GM19238 (cell line): ENCODE measurements at regions not wholly inside any gene's neighbourhood (a gene's known extent, or its start where the extent isn't known, plus 50 kb on each side); places are given as distances from the start of the nearest gene placed in this dataset.
"Not testable (repeated sequence)": the region's sequence is repeated elsewhere in the genome, so short reads cannot be mapped to it uniquely, and the experiment has no call there.

Experiments used
- DNase-seq: peaks from one replicate; pipeline ENCODE4 v3.0.0; 2011; ENCODE audit warnings: low spot score; ENCODE audit not compliant: insufficient read length

DNA sequence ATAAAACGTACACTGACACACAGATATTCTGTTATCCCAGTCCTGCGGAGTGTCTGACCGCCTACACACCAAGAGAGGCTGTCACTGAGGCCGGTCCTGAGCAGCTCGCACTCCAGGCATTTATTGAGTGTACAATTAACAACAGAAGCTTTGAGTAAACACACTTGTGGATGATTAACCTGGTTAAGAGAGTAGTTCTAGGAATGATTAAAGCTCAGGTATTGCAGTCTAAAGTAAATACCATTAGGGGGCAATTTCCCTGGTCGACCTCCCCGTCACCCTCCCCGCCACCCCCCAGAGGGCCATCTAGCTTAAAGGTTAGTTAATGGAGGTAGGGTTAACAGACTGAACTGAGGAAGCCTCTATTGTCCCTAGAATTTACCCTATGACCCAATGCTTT lies 1278.5 kb downstream of the NSUN3 start:
- DNase-seq, result no peak

DNA sequence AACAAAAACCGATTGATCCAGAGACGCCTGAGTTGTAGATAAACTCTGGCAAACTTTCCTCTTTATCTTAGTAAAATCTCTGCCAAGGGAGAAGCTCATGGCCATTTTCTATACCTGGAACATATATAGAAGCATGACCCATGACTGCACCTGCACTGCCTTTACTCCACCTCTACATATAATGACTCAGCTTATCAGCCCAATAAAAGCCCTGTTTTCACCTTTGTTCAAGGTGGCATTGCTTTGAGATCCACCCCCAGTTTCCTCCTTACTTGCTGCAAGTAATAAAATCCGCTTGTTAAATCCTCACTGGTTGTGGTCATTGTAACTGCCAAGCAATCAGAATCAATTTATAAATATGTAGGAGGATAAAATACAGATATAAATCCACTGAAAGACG lies 1280.4 kb downstream of the NSUN3 start:
- DNase-seq, result no peak

DNA sequence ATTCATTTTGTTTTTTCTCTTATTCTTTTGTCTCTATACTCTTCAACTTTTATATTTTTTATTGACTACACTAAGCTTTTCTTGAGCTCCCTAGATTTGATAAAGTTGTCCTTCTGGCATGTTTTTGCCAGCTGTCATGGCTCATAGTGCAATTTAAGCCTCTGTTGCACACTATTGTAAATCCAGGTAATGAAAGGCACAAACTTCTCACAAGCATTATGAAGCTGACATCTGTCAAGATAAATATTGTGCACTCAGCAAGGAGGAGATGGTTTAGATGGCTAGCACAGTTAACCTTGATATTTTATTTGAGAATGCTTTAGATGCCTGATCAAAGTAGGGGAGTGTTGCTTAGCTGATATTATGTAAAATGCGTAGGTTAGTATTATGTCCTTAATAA lies 1280.9 kb downstream of the NSUN3 start:
- no peak for DNase-seq

DNA sequence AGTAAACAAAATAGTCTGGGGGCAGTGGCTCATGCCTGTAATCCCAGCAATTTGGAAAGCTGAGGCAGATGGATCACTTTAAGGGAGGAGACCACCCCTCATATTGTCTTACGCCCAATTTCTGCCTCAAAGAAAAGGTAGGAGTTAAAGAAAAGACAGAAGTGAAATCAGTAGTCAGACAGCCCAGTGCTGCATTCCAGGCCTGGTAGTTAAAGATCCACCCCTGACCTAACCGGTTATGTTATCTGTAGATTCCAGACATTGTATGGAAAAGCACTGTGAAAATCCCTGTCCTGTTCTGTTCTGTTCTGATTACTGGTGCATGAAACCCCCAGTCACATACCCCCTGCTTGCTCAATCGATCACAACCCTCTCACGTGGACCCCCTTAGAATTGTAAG lies 1285.1 kb downstream of the NSUN3 start:
- DNase-seq, result not testable (repeated sequence)

DNA sequence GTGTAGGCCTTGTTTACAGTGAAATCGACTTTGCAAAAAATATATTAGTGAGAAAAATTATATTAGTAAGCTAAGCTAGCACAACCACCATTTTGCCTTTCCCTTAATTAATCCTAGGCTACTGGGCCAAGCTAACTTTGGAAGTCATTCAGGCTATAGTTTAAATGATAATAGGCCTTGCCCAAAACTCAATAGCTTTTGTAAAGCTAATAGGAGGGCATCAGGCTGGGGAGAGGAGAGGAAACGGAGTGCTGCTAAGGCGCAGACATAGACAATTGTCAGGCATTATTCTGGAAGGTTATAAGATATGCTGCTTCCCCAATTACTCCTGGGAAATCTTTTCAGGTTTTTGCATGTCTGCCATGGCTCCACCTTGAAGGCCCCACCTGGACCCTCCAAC lies 1286.0 kb downstream of the NSUN3 start:
- DNase-seq, result no peak

DNA sequence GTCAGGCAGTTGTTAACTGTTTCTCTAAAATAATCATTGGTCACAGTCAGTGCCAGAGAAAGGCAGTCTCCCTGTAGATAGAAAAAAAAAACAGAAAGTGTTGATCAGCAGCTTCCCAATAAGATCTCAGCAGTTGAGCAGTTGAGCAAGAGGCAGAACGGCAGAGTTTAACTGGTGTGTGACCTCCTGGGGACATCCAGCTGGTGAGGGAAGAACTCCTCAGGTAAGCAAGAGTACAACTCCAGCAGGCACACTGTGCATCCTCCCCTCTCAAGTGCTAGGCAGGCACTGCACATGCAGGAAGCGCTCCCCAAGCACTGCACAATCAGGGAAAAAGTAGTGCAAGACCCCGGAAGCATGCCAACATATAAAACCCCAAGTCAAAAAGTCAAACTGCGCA lies 1287.2 kb downstream of the NSUN3 start:
- DNase-seq, result no peak

DNA sequence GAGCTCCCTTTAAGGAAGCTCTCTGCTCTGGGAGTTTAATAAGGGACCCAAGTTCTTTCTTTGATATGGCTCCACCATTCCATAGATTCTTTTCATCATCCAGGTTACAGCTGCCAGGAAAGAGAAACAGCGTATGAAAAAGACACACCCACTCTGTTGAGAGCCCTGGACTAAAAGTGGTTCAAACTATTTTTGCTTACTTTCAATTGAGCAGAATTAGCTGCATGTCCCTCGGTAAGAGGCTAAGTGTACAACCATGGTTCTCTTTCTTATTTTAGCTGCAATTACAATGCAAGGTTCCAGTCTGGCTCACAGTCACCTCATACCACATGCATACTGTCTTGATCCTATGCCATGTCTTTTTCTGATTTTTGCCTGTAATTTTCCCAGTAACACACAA lies 1288.3 kb downstream of the NSUN3 start:
- DNase-seq, result no peak

DNA sequence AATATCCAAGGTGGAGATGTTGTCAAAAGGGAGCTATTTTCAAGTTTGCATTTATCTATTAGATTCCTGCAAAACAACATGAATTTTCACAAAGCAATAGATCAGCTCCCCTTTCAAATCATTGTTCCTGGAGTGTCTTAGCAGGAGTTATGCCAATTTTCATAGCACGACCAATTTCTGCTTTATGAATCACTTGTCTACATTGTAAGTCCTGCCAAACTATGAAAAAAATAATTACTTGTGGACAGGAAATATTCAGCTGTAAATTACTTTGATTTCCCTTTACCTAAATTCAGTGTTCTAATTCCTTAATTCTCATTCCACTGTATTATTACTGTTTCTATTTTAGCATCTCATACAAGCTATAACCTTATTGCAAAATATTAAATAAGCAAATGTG lies 1289.6 kb downstream of the NSUN3 start:
- no peak for DNase-seq

DNA sequence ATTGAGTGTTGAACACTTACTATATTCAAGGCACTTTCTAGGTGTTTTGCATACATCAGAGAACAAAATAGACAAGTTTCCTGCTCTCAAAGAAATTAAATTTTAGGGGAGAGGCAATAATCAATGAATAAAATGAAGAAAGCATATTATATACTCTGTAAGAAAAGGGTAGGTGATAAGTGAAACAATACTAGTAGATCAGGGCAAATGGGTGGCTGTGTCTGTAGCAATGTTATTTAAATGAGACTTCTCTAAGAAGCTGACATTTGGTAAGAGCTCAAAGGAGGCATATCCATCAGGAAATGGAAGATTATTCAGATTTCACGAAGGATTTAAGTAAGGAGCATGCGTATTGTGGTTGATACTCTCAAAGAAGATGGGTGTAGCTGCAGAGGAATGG lies 1291.6 kb downstream of the NSUN3 start:
- no peak for DNase-seq

DNA sequence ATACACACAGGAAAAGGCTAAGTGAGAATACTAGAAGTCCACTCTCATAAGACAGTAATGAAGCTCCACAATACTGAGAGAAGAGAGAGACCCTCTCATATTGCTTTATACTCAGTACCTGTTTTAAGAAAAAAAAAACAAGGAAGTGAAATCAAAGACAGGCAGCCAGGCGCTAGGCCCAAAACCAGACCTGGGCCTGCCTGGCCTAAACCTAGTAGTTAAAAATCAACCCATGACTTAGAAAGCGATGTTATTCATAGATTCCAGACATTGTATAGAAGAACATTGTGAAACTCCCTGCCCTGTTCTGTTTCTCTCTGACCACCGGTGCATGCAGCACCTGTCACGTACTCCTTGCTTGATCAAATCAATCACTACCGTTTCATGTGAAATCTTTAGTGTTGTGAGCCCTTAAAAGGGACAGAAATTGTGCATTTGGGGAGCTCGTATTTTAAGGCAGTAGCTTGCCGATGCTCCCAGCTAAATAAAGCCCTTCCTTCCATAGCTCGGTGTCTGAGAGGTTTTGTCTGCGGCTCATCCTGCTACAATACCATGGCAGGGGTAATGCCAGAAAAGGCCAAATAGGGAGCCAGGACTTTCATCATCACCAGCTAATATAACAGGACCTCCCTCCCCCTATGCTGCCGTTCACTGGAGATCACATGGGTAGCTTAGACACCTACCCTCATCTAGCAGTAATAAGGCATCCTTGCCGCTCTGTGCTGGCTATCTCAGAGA lies 1294.1 kb downstream of the NSUN3 start:
- no peak for DNase-seq

DNA sequence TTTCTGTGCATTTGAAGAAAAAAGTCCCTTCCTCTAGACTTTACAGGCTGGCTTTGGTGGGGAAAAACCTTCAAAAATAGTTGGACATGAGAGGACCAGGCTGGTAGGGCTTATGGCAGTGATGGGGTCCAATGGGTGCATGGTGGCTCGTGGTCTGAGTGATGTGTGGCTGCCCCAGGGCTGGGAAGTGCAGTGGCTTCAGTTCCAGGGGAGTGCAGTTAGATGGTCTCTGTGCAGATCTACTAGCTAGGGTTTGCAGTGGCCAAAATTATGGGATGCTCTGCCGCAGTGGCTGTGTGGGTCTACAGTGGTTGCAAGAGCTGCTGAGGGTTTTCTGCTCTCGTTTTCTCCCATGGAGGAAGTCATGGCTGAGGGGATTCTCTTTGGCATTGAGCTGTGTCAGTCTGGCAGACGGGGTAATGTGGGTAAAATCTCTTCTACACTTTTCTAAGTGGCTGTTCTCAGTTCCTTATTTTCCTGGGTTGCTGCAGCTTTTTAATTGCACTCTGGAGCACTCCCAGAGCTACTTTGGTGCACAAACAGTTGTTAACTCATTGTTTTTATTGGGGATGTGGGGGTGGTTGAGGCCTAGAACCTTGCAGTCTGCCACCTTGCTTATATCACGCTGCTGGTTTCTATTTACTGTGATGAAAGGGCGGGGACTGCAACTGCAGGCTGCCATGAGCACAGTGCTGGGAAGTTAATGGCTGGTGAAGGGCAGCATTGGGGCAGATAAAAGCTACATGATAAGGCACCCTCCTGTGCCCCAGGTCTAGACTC lies 1324.6 kb downstream of the NSUN3 start:
- no peak for DNase-seq

DNA sequence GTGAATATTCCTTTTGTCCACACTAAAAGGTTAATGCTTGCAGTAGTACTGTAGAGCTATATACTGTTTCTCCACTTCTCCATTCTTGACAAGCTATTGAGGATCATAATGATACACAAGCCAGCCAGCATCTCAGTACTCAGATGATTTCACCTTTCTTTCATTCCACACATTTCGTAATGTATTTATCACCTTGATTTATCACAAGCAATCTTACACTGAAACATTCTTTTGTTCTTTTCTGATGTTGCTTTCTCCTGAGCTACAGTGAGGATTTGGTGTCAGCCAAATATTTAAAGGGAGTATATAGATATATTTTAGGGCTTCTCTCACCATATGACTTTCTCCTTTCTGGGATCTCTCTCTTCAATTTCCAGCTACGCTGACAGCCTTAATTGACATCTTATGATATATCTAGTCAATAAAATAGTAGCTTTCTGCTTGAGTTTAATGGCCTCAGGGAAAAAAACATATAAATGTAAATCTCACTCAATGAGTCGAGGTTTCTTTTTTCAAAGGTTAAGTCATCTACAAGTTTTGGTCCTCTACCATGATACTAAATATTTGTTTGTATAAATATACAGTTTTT lies 1327.0 kb downstream of the NSUN3 start:
- no peak for DNase-seq

DNA sequence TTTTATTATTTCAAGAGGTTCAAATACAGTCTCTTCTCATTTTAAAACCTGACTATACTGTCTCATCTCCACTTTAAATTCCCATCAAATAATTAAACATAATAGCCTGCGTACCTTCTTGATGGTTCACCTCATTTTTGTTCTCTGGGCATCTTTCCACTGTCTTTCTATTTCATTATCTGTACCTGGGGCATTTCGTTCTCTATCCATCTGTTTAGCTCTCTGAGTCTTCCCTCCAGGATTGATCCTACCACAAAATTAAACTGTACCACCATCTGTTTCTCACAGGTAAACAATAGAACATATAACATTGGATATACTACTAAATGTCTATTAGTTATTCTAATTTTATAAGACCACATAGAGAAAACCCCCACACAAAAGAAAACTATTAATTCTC lies 1331.4 kb downstream of the NSUN3 start:
- DNase-seq, result no peak

DNA sequence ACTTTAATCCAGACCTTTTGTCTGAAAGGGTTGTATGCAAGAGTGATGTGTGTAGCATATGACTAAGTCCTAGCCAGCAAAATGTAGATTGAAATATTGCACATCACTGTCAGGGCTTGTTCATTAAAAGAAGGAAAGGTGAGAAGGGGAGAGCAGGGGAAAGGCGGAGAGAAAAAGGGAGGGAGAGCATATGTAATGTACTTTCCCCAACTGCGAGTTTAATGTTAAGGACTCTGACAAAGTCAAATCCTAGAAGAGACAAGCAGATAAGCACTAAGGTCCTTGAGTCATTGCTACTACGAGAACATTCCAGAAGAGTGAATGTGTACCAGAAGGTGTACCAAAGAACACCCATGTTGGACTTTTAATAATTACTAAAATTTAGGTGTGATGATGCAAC lies 1336.7 kb downstream of the NSUN3 start:
- DNase-seq, result no peak

DNA sequence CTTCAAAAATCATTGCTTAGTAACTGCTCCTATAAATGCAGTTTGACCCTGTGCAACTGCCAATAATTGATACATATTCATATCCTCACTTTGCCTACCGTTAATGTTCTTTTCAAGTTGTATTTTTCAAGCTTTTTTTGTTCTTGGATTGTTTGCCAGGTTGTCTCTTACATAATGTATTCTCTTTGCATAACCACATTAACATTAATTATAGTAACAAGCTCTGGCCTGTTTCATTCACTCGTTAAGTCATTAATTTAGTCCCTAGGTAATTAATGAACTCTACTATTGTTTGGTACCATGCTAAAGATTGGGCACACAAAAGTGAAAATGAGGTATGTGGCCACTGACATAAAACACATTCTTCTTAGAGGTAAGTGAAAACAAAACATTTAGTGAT lies 1338.8 kb downstream of the NSUN3 start:
- no peak for DNase-seq

DNA sequence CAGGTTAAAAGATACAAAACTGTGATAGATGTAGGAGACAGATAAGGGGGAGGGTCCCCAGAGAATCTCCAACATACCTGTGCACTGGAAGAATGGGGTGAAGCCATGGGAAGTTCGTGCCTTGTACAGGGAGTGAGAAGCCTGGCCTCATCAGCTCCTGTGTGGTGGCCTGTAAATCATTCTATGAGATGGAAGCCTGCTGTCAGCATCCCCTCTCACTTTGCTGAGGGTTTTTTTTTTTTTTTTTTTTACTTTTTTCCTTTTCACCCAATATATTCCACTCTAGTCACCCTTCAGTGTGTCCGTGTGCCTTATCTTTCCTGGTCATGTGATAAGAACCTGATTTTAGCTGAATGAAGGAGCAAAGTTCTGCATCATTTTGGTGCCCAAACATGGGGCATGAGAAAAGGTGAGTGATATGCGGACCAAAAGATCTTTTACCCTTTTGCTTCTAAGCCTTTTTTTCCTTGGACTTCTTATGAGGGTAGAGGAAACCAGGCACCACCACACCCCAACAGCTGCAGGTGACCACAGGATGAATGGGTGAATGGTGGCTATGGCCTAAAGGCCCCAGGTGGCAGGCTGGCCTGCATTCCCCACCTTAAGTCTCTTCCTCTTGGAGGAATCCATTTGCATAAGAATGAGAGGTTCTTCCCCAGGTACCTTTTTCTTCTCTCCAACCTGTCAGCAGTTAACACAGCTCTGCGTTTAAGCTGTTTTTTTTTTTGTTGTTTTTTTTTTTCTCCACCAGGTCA lies 1345.0 kb downstream of the NSUN3 start:
- DNase-seq, result no peak

DNA sequence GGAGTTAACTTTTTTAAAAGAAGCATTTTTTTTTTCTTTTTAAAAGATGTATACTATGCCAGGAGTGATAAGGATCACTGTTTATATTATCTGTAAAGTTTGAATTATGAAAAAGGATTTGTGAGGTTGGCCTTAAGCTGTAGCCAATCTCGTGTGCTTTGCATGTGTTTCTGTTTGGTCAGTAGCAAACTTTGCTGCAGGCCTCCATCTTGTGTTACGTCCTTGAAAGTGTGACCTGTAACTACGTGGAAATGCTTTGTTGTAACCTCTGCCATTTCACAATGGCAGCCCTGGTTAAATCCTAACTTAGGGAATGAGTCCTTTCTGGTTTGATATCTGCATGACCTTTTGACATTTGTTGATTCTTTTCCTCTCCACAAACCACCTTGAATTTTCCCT lies 1345.6 kb downstream of the NSUN3 start:
- DNase-seq, result no peak

DNA sequence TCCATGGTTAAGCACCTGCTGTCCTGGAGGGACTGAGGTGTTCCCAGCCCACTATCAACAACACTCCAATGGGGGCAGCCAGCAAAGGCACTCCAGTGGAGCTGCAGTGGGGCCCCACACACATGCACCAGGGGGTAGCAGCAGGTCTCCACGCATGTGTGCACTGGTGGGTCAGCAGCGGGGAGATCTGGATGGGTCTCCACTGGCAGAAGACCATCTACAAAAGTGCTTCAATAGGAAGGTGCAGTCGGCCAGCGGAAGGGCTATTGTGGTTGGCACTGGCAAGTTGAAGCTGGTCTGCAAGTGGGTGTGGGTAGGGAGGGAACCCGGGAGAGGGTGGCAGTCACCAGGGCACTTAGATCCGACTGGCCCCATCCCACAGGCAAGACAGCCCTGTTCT lies 1355.4 kb downstream of the NSUN3 start:
- no peak for DNase-seq

DNA sequence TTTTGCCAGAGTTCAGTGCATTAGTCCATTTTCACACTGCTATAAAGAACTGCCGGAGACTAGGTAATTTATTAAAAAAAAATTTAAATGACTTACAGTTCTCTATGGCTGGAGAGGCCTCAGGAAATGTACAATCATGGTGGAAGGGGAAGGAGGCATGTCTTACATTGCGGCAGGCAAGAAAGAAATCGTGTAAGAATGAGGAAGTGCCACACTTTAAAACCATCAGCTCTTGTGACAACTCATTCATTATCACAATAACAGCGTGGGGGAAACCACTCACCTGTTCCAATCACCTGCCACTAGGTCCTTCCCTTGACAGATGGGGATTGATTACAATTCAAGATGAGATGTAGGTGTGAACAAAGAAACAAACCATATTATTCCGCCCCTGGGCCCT lies 1361.4 kb downstream of the NSUN3 start:
- DNase-seq, result no peak

DNA sequence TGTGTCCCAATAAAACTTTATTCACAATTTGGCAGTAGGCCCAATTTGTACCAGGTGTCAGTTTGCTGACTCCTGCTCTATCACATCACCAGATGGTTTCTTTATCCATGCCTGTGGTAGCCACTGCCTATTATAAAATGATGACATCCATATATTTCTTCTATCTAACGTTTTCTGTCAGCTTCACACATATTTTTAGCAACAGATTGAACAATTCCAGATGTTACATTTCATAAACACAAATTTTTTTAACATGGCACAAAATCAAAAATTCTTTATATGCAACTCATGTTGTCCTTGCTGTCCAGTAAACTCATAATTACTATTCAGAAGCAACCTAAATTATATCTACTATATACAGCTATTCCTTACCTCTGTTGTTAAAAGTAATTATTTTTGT lies 1371.6 kb downstream of the NSUN3 start:
- no peak for DNase-seq

DNA sequence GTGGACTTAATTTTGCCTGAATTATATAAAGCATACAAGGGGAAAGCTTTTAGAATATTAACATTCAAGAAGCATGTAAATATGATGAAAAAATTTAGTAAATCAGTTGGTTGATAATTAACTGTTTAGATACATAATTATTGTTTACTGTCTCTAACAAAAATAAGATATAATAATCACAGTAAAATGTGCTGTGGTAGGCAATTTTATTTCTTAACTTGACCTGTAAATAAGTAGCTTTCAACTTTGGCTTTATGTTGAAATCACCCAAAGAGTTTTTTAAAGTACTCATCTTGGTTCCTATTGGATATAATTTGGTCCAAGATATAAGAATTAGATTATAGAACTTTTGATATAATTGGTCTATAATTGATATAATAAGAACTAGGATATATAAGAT lies 1374.5 kb downstream of the NSUN3 start:
- DNase-seq, result no peak

DNA sequence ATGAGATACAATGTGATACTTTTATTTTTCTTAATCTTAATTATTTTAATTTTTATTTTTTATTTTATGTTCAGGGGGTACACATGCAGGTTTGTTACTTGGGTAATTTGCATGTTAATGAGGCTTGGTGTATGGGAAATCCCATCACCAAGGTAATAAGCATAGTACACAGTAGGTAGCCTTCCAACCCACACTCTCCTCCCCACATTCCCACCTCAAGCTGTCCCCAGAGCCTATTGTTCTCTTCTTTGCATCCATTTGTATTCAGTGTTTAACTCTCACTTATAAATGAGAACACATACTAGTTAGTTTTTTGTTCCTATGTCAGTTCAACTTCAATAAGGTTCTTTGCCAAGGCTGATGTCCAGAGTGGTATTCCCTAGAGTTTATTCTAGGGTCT lies 1375.4 kb downstream of the NSUN3 start:
- DNase-seq, result no peak
